Cardiac fibroblast (primary cell): ENCODE measurements at regions not wholly inside any gene's neighbourhood (a gene's known extent, or its start where the extent isn't known, plus 50 kb on each side); places are given as distances from the start of the nearest gene placed in this dataset.

ENCODE experiments used
- DNase-seq, 2 donors: peaks; one replicate each; pipeline versions ENCODE4 v3.0.0 to v3.0.0-alpha.2; 2010; ENCODE audit warnings: low read depth in 2 of 2
- H3K4me3 ChIP-seq, 2 donors: replicated peaks in 1 of 2; 1 replicate in 1 of 2; 2 replicates in 1 of 2; pipeline ENCODE4 v1.5.1; 2011; ENCODE audit warnings: low read depth in 2 of 2, low read length in 2 of 2, mild to moderate bottlenecking in 2 of 2, moderate library complexity in 1 of 2
- CTCF ChIP-seq: IDR thresholded peaks from one replicate; pipeline ENCODE4 v1.5.1; 2011; ENCODE audit warnings: low read depth, mild to moderate bottlenecking, low read length, inconsistent platforms

- H3K4me3 ChIP-seq, result no peak overlapping the region
- no peak for TF ChIP-seq CTCF
- DNase-seq, result no peak
Observed at GRCh38 chr6:90894285-90895130, 307.6 kb upstream of the MAP3K7 start.

- no peak for TF ChIP-seq CTCF
- no peak for DNase-seq
- no peak overlapping the region for H3K4me3 ChIP-seq
Observed at GRCh38 chr6:90893400-90893799, 306.5 kb upstream of the MAP3K7 start.

- H3K4me3 ChIP-seq, result no peak overlapping the region
- TF ChIP-seq CTCF, result no peak
- DNase-seq, result no peak
Observed at GRCh38 chr6:90892271-90892670, 305.4 kb upstream of the MAP3K7 start.

GRCh38 chr6:90891355-90891754, 304.5 kb upstream of the MAP3K7 start:
- no peak for DNase-seq

GRCh38 chr6:90890683-90891330, 303.9 kb upstream of the MAP3K7 start:
- no peak for TF ChIP-seq CTCF
- no peak overlapping the region for H3K4me3 ChIP-seq
- no peak for DNase-seq

More at GRCh38 chr6:90891355-90891754, 304.5 kb upstream of the MAP3K7 start:
- TF ChIP-seq CTCF, result no peak
- no peak overlapping the region for H3K4me3 ChIP-seq

- H3K4me3 ChIP-seq, result no peak overlapping the region
- no peak for DNase-seq
- TF ChIP-seq CTCF, result no peak
Observed at GRCh38 chr6:90887764-90888163, 300.9 kb upstream of the MAP3K7 start.
